OCI-LY3 (cell line): ENCODE measurements at regions not wholly inside any gene's neighbourhood (a gene's known extent, or its start where the extent isn't known, plus 50 kb on each side); places are given as distances from the start of the nearest gene placed in this dataset.

Experiments
- CTCF ChIP-seq: fragments of 200-600, 300-600 bp; sonication (generic); IDR thresholded peaks from 2 replicates; pipeline ENCODE4 v1.5.1; 2014; ENCODE audit warnings: antibody characterized with exemption, low read length, low read depth
- EZH2phosphoT487 ChIP-seq: fragments of 200-600 bp; shearing (Covaris generic); IDR thresholded peaks from 2 replicates; pipeline ENCODE4 v1.6.1; 2018; ENCODE audit warnings: antibody characterized with exemption, mixed run types, low read depth

- no peak for TF ChIP-seq CTCF
- no peak for TF ChIP-seq EZH2phosphoT487
Measured at GRCh38 chr3:174414902-174415301, 444.2 kb upstream of the NAALADL2 start.
